ENCODE measurements at regions not wholly inside any gene's neighbourhood (a gene's known extent, or its start where the extent isn't known, plus 50 kb on each side); places are given as distances from the start of the nearest gene placed in this dataset.

DNA sequence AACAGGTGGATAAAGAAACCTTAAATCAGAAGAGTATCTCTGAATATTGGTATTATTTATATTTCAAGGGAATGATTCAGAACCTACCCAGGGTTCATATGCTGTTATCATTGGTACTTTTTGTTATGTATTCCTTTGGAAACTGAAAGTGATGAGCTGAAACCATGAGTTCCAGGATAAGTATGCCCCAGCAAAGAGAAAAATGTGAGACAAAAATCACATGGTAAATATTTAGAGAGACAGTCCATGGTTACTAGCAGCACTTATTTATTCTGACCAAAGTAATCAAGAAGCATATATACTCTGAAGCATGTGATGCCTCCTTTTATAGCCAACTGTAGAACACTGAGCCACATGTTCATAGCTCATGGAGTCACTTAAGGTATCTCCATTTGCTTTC lies 277.7 kb downstream of the ARAP2 start:
- DNase-seq (ENCODE audit: low spot score) = no peak
- Histone ChIP-seq H3K27me3 (replicated peaks; ENCODE audit: insufficient read depth, low read depth, low read length, poor library complexity) (no peaks in the 10 kb centered on the region), H3K9me3 (ENCODE audit: low read depth, low read length, poor library complexity, severe bottlenecking) (no peaks in the 10 kb centered on the region), H3K4me1 (ENCODE audit: insufficient read depth, low read length, poor library complexity, severe bottlenecking) (no peaks in the 10 kb centered on the region), H3K27ac (ENCODE audit: low read depth, low read length, poor library complexity, severe bottlenecking) (no peak overlapping the region), H3K4me3 (ENCODE audit: low read depth, low read length, poor library complexity, severe bottlenecking) (no peak overlapping the region), H3K36me3 (ENCODE audit: insufficient read depth, low read length, poor library complexity, severe bottlenecking) (no peaks in the 10 kb centered on the region)
- intact Hi-C loops (cut with micrococcal nuclease; ENCODE audit: unreplicated experiment) = no loop called here
- TF ChIP-seq, protein P1, sequence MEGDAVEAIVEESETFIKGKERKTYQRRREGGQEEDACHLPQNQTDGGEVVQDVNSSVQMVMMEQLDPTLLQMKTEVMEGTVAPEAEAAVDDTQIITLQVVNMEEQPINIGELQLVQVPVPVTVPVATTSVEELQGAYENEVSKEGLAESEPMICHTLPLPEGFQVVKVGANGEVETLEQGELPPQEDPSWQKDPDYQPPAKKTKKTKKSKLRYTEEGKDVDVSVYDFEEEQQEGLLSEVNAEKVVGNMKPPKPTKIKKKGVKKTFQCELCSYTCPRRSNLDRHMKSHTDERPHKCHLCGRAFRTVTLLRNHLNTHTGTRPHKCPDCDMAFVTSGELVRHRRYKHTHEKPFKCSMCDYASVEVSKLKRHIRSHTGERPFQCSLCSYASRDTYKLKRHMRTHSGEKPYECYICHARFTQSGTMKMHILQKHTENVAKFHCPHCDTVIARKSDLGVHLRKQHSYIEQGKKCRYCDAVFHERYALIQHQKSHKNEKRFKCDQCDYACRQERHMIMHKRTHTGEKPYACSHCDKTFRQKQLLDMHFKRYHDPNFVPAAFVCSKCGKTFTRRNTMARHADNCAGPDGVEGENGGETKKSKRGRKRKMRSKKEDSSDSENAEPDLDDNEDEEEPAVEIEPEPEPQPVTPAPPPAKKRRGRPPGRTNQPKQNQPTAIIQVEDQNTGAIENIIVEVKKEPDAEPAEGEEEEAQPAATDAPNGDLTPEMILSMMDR (conservative IDR thresholded peaks at IDR 0.05; ENCODE audit: low read depth, low read length) = no peak
- TF ChIP-seq EZH2 (IDR thresholded peaks at IDR 0.05; ENCODE audit: borderline replicate concordance, low read depth, low read length, poor library complexity, severe bottlenecking) = no peak
- no TSS peak for BruUV-seq (replicated peaks)
- ChIA-PET CTCF (no interaction called here), POLR2A (ENCODE audit: low non-redundant PET) (no interaction called here)

DNA sequence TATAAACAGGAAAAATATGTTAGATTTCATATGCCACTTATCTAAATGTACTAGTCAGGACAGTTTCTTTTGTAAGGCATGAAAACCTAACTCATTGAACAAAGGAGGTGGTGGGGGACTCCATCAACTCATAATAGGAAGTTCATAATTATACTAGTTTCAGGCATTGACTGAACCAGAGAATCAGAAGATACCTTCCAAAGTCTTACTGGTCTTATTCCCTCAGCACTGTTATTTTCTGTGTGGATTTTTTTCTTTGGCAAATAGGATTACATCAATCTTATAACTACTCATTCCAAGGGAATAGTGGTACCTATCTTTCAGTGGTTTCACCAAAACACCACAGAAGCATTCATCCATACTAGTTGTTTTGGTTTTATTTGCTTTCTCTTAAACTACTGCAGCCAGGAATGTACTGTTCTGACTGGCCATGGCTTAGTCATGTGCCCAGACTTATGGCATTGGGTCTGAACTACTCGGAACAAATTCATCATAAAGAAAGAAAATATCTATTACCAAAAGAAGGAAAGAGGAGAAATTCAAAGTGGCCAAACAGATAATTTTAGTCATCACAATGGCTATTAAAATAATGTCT lies 273.9 kb downstream of the ARAP2 start:
- no TSS peak for BruUV-seq (replicated peaks)
- no peaks in the 10 kb centered on the region for H3K9me3 ChIP-seq (ENCODE audit: low read depth, low read length, poor library complexity, severe bottlenecking)
- DNase-seq (ENCODE audit: low spot score) = no peak
- H3K27ac ChIP-seq (ENCODE audit: low read depth, low read length, poor library complexity, severe bottlenecking) = no peak overlapping the region
- ChIA-PET POLR2A (ENCODE audit: low non-redundant PET) (no interaction called here), CTCF (no interaction called here)
- intact Hi-C loops (cut with micrococcal nuclease; ENCODE audit: unreplicated experiment) = no loop called here
- no peak overlapping the region for H3K4me3 ChIP-seq (ENCODE audit: low read depth, low read length, poor library complexity, severe bottlenecking)
- H3K36me3 ChIP-seq (ENCODE audit: insufficient read depth, low read length, poor library complexity, severe bottlenecking) = no peaks in the 10 kb centered on the region
- H3K4me1 ChIP-seq (ENCODE audit: insufficient read depth, low read length, poor library complexity, severe bottlenecking) = no peaks in the 10 kb centered on the region
- no peaks in the 10 kb centered on the region for H3K27me3 ChIP-seq (replicated peaks; ENCODE audit: insufficient read depth, low read depth, low read length, poor library complexity)
- TF ChIP-seq, protein P1 (conservative IDR thresholded peaks at IDR 0.05; ENCODE audit: low read depth, low read length) = no peak
- TF ChIP-seq EZH2 (IDR thresholded peaks at IDR 0.05; ENCODE audit: borderline replicate concordance, low read depth, low read length, poor library complexity, severe bottlenecking) = no peak

DNA sequence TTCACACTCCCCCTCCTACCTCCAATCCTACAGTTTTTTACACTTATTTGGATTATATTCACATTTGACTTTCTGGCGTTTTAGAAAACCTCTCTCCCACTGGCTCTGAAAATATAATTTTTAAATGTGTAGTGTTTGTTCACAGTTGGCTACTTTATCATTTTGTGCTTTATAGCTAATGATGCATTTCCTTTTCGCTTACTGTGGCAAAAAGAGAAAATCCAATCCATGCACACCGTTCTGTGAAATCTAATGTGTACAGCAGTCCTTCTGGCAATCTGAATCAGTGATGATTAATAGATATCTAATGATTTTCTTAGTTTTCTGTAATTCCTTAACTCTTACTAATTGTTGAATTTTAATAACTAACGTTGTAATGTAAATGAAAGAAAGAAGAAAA lies 271.5 kb downstream of the ARAP2 start:
- intact Hi-C loops (cut with micrococcal nuclease; ENCODE audit: unreplicated experiment) = no loop called here
- H3K36me3 ChIP-seq (ENCODE audit: insufficient read depth, low read length, poor library complexity, severe bottlenecking) = no peaks in the 10 kb centered on the region
- no peak overlapping the region for H3K27ac ChIP-seq (ENCODE audit: low read depth, low read length, poor library complexity, severe bottlenecking)
- ChIA-PET POLR2A (ENCODE audit: low non-redundant PET) (no interaction called here), CTCF (no interaction called here)
- no peaks in the 10 kb centered on the region for H3K27me3 ChIP-seq (replicated peaks; ENCODE audit: insufficient read depth, low read depth, low read length, poor library complexity)
- no peak for DNase-seq (ENCODE audit: low spot score)
- BruUV-seq (replicated peaks) = no TSS peak
- TF ChIP-seq EZH2 (IDR thresholded peaks at IDR 0.05; ENCODE audit: borderline replicate concordance, low read depth, low read length, poor library complexity, severe bottlenecking) = no peak
- TF ChIP-seq, protein P1 (conservative IDR thresholded peaks at IDR 0.05; ENCODE audit: low read depth, low read length) = no peak
- no peaks in the 10 kb centered on the region for H3K4me1 ChIP-seq (ENCODE audit: insufficient read depth, low read length, poor library complexity, severe bottlenecking)
- peaks cover 9% of the 10 kb centered on the region for H3K9me3 ChIP-seq (ENCODE audit: low read depth, low read length, poor library complexity, severe bottlenecking)
- no peak overlapping the region for H3K4me3 ChIP-seq (ENCODE audit: low read depth, low read length, poor library complexity, severe bottlenecking)
